Thyroid gland (tissue), 4 donors: ENCODE measurements at regions not wholly inside any gene's neighbourhood (a gene's known extent, or its start where the extent isn't known, plus 50 kb on each side); places are given as distances from the start of the nearest gene placed in this dataset.

Experiments
- POLR2A ChIP-seq, 2 donors: fragments of 450-650 bp; IDR thresholded peaks; one replicate each; pipeline ENCODE4 v1.6.1; 2017; ENCODE audit warnings: antibody characterized with exemption in 2 of 2, mild to moderate bottlenecking in 2 of 2, moderate library complexity in 1 of 2
- TF ChIP-seq, protein P1 (sequence below), 6 experiments: fragments of 200-600 bp in 3 of 6; fragments of 450-650 bp in 3 of 6; sonication (generic) in 3 of 6; IDR thresholded peaks; one replicate each; pipeline ENCODE4 v1.5.1; 2016 to 2019; ENCODE audit warnings: antibody characterized with exemption in 6 of 6, mild to moderate bottlenecking in 2 of 6, inconsistent platforms in 1 of 6, moderate library complexity in 1 of 6

DNA sequence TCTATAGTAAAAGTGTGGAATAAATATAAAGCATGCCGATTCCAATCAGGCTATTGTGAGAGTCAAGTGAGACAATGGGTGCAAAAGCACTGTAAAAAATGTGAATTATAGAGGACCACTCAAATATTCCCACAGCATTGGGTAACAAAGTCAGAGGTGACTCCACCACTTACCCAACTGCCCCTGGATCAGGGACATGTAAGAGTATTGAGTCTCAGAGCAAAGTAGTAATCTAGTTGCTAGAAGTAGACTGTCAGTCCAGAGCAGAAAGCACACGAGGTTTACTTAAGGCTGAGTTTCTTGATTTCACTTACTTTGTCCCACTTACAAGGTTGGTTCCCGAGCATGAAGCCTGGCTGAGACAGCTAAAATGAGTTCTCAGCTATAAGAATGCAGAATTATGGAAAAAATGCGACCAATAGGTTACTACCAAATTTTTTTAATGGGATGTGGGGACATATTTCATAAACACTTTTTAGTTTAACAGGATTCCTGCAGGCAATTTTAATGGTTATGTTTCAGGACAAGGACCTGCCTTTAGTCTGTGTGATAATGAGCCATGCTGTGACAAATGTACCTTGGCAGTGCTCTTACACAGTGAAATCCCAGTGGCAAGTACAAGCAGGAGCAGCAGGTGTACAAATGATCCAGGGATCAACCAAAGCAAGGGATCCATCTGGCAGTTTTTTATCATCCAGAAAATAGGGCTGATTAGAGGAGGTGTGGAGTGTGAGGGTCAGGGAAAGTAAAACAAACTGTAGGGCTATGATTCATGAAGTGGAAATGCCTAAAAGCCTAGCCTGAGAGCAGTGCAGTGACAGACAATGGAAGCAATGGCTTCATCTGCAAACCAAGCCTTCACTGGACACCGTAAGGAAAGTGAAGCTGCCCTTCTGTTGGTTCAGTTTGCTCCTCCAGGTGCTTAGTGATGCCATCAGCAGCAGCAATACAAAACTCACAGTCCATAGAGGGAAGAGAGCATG, 156.2 kb upstream of the SPAG17 start:
- TF ChIP-seq, protein P1, sequence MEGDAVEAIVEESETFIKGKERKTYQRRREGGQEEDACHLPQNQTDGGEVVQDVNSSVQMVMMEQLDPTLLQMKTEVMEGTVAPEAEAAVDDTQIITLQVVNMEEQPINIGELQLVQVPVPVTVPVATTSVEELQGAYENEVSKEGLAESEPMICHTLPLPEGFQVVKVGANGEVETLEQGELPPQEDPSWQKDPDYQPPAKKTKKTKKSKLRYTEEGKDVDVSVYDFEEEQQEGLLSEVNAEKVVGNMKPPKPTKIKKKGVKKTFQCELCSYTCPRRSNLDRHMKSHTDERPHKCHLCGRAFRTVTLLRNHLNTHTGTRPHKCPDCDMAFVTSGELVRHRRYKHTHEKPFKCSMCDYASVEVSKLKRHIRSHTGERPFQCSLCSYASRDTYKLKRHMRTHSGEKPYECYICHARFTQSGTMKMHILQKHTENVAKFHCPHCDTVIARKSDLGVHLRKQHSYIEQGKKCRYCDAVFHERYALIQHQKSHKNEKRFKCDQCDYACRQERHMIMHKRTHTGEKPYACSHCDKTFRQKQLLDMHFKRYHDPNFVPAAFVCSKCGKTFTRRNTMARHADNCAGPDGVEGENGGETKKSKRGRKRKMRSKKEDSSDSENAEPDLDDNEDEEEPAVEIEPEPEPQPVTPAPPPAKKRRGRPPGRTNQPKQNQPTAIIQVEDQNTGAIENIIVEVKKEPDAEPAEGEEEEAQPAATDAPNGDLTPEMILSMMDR (IDR thresholded peaks at IDR 0.05): no peak
- no peak for TF ChIP-seq POLR2A (IDR thresholded peaks at IDR 0.05)
